ENCODE measurements at regions not wholly inside any gene's neighbourhood (a gene's known extent, or its start where the extent isn't known, plus 50 kb on each side); places are given as distances from the start of the nearest gene placed in this dataset.

GRCh38 chr2:54041135-54041534 lies 70.3 kb upstream of the PSME4 start:
- H2AFZ ChIP-seq (ENCODE audit: low read depth, low read length, severe bottlenecking): no peak overlapping the region
- H3K9me2 ChIP-seq (replicated peaks; ENCODE audit: insufficient read depth, low read length): no peaks in the 10 kb centered on the region
- no peaks in the 10 kb centered on the region for H3F3A ChIP-seq (ENCODE audit: insufficient read depth)
- no peaks in the 10 kb centered on the region for H3K27me3 ChIP-seq (ENCODE audit: low read length)
- H3K4me2 ChIP-seq (ENCODE audit: low read depth, low read length, poor library complexity, severe bottlenecking): no peak overlapping the region
- no peak overlapping the region for H3K27ac ChIP-seq (ENCODE audit: low read depth, low read length)
- H3K79me2 ChIP-seq (ENCODE audit: insufficient read depth, low read length): no peaks in the 10 kb centered on the region
- TF ChIP-seq EZH2phosphoT487 (conservative IDR thresholded peaks at IDR 0.05; ENCODE audit: low read length) (no peak), CTCF (IDR thresholded peaks at IDR 0.05; ENCODE audit: insufficient read depth, low read length, poor library complexity, severe bottlenecking) (no peak)
- H3K36me3 ChIP-seq (ENCODE audit: low read length): no peaks in the 10 kb centered on the region
- H3K4me3 ChIP-seq (ENCODE audit: insufficient read depth, low read length, poor library complexity, severe bottlenecking): no peak overlapping the region
- H3K9me3 ChIP-seq (ENCODE audit: insufficient read depth, low read length): peaks cover 4% of the 10 kb centered on the region; the same call in 1 of the 2 replicates
- no peaks in the 10 kb centered on the region for H4K20me1 ChIP-seq (ENCODE audit: low read depth, low read length)
- no peak overlapping the region for H3K9ac ChIP-seq (ENCODE audit: low read length)

- Histone ChIP-seq H3K4me3 (ENCODE audit: insufficient read depth, low read length, poor library complexity, severe bottlenecking) (no peak overlapping the region), H3F3A (ENCODE audit: insufficient read depth) (no peaks in the 10 kb centered on the region), H2AFZ (ENCODE audit: low read depth, low read length, severe bottlenecking) (no peak overlapping the region), H3K27ac (ENCODE audit: low read depth, low read length) (no peak overlapping the region), H3K79me2 (ENCODE audit: insufficient read depth, low read length) (no peaks in the 10 kb centered on the region), H3K36me3 (ENCODE audit: low read length) (no peaks in the 10 kb centered on the region), H4K20me1 (ENCODE audit: low read depth, low read length) (no peaks in the 10 kb centered on the region), H3K27me3 (ENCODE audit: low read length) (no peaks in the 10 kb centered on the region), H3K4me2 (ENCODE audit: low read depth, low read length, poor library complexity, severe bottlenecking) (no peak overlapping the region), H3K9me3 (ENCODE audit: insufficient read depth, low read length) (peaks cover 4% of the 10 kb centered on the region; the same call in 1 of the 2 replicates), H3K9ac (ENCODE audit: low read length) (no peak overlapping the region), H3K9me2 (replicated peaks; ENCODE audit: insufficient read depth, low read length) (no peaks in the 10 kb centered on the region)
- no peak for TF ChIP-seq CTCF (IDR thresholded peaks at IDR 0.05; ENCODE audit: insufficient read depth, low read length, poor library complexity, severe bottlenecking)
These were observed 69.9 kb upstream of the PSME4 start for GRCh38 chr2:54040685-54041084.

- Histone ChIP-seq H3K9ac (ENCODE audit: low read length) (no peak overlapping the region), H2AFZ (ENCODE audit: low read depth, low read length, severe bottlenecking) (no peak overlapping the region), H3K36me3 (ENCODE audit: low read length) (no peaks in the 10 kb centered on the region), H3K4me2 (ENCODE audit: low read depth, low read length, poor library complexity, severe bottlenecking) (no peak overlapping the region), H4K20me1 (ENCODE audit: low read depth, low read length) (no peaks in the 10 kb centered on the region), H3F3A (ENCODE audit: insufficient read depth) (no peaks in the 10 kb centered on the region), H3K4me3 (ENCODE audit: insufficient read depth, low read length, poor library complexity, severe bottlenecking) (no peak overlapping the region), H3K27me3 (ENCODE audit: low read length) (no peaks in the 10 kb centered on the region), H3K79me2 (ENCODE audit: insufficient read depth, low read length) (no peaks in the 10 kb centered on the region), H3K9me2 (replicated peaks; ENCODE audit: insufficient read depth, low read length) (no peaks in the 10 kb centered on the region), H3K9me3 (ENCODE audit: insufficient read depth, low read length) (peaks cover 3% of the 10 kb centered on the region; the same call in 1 of the 2 replicates), H3K27ac (ENCODE audit: low read depth, low read length) (no peak overlapping the region)
- TF ChIP-seq EZH2phosphoT487 (conservative IDR thresholded peaks at IDR 0.05; ENCODE audit: low read length): no peak
- no peak for TF ChIP-seq CTCF (IDR thresholded peaks at IDR 0.05; ENCODE audit: insufficient read depth, low read length, poor library complexity, severe bottlenecking)
These were observed 69.5 kb upstream of the PSME4 start for GRCh38 chr2:54040250-54040649.

Data from SU-DHL-6 (cell line).